ENCODE measurements at regions not wholly inside any gene's neighbourhood (a gene's known extent, or its start where the extent isn't known, plus 50 kb on each side); places are given as distances from the start of the nearest gene placed in this dataset.
"Not testable (repeated sequence)": the region's sequence is repeated elsewhere in the genome, so short reads cannot be mapped to it uniquely, and the experiment has no call there.

GRCh38 chr11:11718511-11718910 is 96.7 kb upstream of the GALNT18 start:
- no peak overlapping the region for H3K27ac ChIP-seq
- no peak for TF ChIP-seq CTCF (conservative IDR thresholded peaks at IDR 0.05)

GRCh38 chr11:11717064-11717725 is 95.4 kb upstream of the GALNT18 start:
- no peak for TF ChIP-seq CTCF (conservative IDR thresholded peaks at IDR 0.05)
- H3K27ac ChIP-seq = no peak overlapping the region

DNA sequence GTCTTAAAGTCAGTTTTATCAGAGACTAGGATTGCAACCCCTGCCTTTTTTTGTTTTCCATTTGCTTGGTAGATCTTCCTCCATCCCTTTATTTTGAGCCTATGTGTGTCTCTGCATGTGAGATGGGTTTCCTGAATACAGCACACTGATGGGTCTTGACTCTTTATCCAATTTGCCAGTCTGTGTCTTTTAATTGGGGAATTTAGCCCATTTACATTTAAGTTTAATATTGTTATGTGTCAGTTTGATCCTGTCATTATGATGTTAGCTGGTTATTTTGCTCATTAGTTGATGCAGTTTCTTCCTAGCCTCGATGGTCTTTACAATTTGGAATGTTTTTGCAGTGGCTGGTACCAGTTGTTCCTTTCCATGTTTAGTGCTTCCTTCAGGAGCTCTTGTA is 93.3 kb upstream of the GALNT18 start:
- H3K27ac ChIP-seq = not testable (repeated sequence)

DNA sequence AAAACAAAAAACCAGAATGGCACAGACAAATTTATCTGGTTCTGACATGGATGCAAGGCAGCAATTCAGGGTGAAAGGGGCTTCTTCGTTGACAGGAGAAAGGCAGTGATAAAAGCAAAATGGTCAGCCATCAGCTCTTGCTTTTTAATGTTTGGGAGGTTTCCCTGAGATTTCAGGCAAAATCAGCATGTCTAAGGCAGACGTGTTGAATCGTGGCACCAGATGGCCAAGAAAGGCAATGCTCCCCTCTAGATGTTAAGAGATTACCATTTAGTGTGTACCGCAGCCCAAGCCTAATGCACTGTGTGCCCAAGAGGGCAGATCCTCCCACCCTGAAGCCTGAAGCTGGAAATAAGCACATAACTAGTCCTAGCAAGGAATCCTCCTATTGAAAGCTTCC is 88.8 kb upstream of the GALNT18 start:
- no peak overlapping the region for H3K27ac ChIP-seq
- TF ChIP-seq CTCF (conservative IDR thresholded peaks at IDR 0.05) = no peak

DNA sequence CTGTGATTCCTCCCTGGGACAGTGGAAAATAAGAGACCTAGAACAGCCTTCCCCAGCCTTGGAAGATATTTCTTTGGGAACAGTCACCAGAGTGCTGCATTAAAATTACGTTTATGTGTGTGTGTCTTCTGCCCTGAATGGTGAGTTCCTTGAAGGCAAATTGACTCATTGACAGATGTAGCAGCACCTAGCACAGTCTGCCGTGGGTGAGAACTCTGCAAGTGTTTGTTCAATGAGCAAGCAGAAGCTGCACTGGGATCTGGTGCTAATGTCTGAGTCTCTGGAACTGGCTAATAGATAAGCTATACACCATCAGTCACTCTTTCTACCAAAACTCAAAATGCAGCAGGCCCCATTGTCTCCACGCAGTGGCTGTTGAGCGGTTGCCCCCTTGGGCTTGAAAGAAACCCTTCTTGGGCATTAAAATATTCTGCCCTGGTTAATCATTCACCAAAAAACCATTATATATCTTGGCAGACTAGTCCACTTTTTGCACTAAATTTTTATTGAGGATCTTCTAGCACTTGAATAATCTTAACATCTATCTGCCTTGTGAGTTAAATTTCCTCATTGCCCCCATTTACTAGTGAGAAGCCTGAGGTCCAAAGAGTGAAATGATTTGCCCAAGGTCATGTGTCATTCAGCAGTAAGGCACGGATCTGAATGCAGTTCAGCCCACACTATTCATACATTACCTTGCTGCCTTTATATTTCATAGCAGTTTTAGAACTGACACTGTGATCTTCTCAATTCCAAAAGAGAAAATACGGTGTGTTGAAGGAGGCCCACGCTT is 87.8 kb upstream of the GALNT18 start:
- no peak for TF ChIP-seq CTCF (conservative IDR thresholded peaks at IDR 0.05)
- no peak overlapping the region for H3K27ac ChIP-seq

- no peak for TF ChIP-seq CTCF (conservative IDR thresholded peaks at IDR 0.05)
- no peak overlapping the region for H3K27ac ChIP-seq
Measured at GRCh38 chr11:11708256-11708655, 86.5 kb upstream of the GALNT18 start.

- no peak for TF ChIP-seq CTCF (conservative IDR thresholded peaks at IDR 0.05)
- H3K27ac ChIP-seq = no peak overlapping the region
Measured at GRCh38 chr11:11706028-11706427, 84.2 kb upstream of the GALNT18 start.

DNA sequence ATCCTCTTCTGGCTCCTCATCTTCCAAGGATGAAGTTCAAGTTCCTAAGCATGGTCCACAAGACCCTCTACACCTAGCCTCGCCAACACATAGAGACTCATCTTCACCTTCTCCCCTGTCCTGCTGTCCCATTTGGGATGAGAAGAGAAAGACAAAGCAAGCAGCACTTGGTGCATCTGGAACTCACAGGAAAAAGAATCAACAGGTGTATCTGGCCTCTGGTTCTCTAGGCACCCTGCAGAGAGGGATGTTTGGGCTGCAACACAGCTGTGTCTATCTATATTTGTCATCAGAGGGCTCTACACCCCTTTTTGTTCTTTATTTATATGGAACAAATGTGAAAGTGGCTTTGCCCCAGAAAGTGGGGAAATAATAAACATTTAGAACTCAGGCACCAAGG is 82.1 kb upstream of the GALNT18 start:
- no peak for TF ChIP-seq CTCF (conservative IDR thresholded peaks at IDR 0.05)
- no peak overlapping the region for H3K27ac ChIP-seq
